Mesothelial cell of epicardium (in vitro differentiated cells): ENCODE measurements at regions not wholly inside any gene's neighbourhood (a gene's known extent, or its start where the extent isn't known, plus 50 kb on each side); places are given as distances from the start of the nearest gene placed in this dataset.
A peak's percentile ranks its signal among the peaks of the same experiment; 100 is the strongest.
"Not testable (repeated sequence)": the region's sequence is repeated elsewhere in the genome, so short reads cannot be mapped to it uniquely, and the experiment has no call there.

Source experiments
- DNase-seq, 2 experiments: peaks; one replicate each; pipeline ENCODE4 v3.0.0; 2021; ENCODE audit warnings: low spot score in 2 of 2; ENCODE audit not compliant: unreplicated experiment in 2 of 2
- H3K27ac Mint-ChIP-seq: 2 replicates; pipeline ENCODE4 v1.8.0; 2021; ENCODE audit warnings: mixed read lengths
- H3K27me3 Mint-ChIP-seq: 2 replicates; pipeline ENCODE4 v1.8.0; 2021; ENCODE audit warnings: low read depth, mixed read lengths
- H3K36me3 Mint-ChIP-seq: 2 replicates; pipeline ENCODE4 v1.8.0; 2021; ENCODE audit warnings: mixed read lengths
- H3K4me1 Mint-ChIP-seq: 2 replicates; pipeline ENCODE4 v1.8.0; 2021; ENCODE audit warnings: mixed read lengths
- H3K4me3 Mint-ChIP-seq: 2 replicates; pipeline ENCODE4 v1.8.0; 2021; ENCODE audit warnings: mild to moderate bottlenecking, moderate library complexity, mixed read lengths
- H3K9me3 Mint-ChIP-seq: 2 replicates; pipeline ENCODE4 v1.8.0; 2021; ENCODE audit warnings: mixed read lengths
- TF ChIP-seq, protein P1 (sequence below): fragments of 200-600 bp; sonication (generic); IDR thresholded peaks from one replicate; pipeline ENCODE4 v1.5.0; 2021; ENCODE audit warnings: antibody characterized with exemption; ENCODE audit not compliant: unreplicated experiment

DNA sequence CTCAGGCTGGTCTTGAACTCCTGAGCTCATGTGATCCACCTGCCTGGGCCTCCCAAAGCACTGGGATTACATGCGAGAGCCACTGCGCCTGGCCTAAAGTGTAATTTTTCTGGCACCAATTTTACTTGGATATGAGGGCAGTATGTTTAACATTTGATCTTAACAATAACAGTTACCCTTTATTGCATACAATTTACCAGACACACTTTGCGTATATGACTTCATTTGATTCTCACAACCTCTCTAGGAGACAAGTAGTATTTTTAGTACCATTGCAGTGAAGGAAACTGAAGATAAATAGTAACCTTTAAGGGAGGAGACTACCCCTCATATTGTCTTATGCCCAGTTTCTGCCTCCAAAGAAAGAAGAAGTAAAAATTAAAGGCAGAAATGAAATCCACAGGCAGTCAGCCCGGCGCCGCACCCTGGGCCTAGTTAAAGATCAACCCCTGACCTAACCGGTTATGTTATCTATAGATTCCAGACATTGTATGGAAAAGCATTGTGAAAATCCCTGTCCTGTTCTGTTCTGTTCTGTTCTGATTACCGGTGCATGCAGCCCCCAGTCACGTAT lies 54.0 kb downstream of the CYP26A1 start:
- not testable (repeated sequence) for H3K4me3 Mint-ChIP-seq, H3K36me3 Mint-ChIP-seq, H3K27me3 Mint-ChIP-seq, DNase-seq, H3K27ac Mint-ChIP-seq
- Mint-ChIP-seq H3K4me1 (peaks cover 12% of the 10 kb centered on the region), H3K9me3 (peaks cover 20% of the 10 kb centered on the region)

DNA sequence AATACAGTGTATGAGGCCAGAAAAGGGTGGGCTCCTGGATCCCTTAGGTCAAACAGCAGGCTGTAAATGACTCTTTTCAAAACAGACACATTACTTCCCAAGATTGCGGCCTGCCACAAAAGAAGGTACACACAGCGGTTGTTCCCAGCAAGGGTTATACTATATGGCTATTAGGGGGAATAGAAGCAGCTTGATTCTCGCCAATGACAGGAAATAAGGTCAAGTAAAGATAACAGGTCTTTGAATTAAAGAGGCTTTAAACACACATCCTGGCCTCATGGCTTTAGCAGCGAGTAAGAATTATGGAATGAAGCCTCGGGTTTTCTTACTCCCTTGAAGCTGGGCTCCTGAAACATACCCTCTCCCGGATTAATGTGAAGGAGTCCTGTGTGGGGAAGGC lies 58.3 kb downstream of the CYP26A1 start:
- H3K27me3 Mint-ChIP-seq: no peaks in the 10 kb centered on the region
- DNase-seq: no peak
- no peak overlapping the region for H3K4me3 Mint-ChIP-seq

DNA sequence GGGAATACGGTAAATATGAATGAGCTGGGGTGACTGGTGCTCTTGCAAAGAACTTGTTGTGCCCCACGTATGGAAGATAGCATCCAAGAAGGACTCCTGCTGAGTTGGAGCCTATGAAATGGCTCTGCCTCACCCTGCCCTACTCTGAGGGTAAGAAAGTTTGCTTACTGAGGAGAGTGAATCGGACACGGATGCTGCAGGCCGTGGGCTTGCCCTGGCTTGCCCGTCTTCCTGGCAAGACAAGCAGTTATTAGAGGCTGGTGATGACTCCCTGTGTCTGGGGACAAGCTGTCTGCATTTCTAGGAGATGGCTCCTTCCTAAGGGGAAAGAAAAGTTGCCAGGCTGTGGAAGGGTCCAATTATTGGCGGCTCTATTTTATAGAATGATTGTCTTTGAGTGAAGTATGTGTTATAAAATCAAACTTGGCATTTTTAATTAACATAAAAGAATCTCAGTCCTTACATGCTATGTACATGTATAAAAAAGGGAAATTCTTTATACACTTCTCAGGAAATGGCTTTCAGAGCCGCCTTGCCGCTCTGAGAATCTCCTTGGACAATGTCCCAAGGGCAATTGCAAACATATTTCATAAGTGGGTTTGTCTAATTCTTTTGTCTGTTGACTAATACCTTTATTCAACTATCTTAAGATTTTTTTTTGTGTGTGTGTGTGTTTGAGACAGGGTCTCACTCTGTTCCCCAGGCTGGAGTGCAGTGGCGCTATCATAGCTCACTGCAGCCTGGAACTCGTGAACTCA lies 64.6 kb downstream of the CYP26A1 start:
- no peak for DNase-seq
- H3K4me1 Mint-ChIP-seq: peaks cover 9% of the 10 kb centered on the region
- H3K27ac Mint-ChIP-seq: peak overlapping the region; percentile 23
- TF ChIP-seq, protein P1, sequence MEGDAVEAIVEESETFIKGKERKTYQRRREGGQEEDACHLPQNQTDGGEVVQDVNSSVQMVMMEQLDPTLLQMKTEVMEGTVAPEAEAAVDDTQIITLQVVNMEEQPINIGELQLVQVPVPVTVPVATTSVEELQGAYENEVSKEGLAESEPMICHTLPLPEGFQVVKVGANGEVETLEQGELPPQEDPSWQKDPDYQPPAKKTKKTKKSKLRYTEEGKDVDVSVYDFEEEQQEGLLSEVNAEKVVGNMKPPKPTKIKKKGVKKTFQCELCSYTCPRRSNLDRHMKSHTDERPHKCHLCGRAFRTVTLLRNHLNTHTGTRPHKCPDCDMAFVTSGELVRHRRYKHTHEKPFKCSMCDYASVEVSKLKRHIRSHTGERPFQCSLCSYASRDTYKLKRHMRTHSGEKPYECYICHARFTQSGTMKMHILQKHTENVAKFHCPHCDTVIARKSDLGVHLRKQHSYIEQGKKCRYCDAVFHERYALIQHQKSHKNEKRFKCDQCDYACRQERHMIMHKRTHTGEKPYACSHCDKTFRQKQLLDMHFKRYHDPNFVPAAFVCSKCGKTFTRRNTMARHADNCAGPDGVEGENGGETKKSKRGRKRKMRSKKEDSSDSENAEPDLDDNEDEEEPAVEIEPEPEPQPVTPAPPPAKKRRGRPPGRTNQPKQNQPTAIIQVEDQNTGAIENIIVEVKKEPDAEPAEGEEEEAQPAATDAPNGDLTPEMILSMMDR: no peak
- H3K36me3 Mint-ChIP-seq: no peaks in the 10 kb centered on the region
- no peak overlapping the region for H3K4me3 Mint-ChIP-seq
- no peaks in the 10 kb centered on the region for H3K9me3 Mint-ChIP-seq
- peaks cover 15% of the 10 kb centered on the region for H3K27me3 Mint-ChIP-seq

More for the DNA sequence above, 58.3 kb downstream of the CYP26A1 start:
- H3K27ac Mint-ChIP-seq: peak overlapping the region; percentile 20
- TF ChIP-seq, protein P1: no peak
- peaks cover 4% of the 10 kb centered on the region for H3K9me3 Mint-ChIP-seq
- H3K36me3 Mint-ChIP-seq: peaks cover 3% of the 10 kb centered on the region
- peaks cover 12% of the 10 kb centered on the region for H3K4me1 Mint-ChIP-seq

DNA sequence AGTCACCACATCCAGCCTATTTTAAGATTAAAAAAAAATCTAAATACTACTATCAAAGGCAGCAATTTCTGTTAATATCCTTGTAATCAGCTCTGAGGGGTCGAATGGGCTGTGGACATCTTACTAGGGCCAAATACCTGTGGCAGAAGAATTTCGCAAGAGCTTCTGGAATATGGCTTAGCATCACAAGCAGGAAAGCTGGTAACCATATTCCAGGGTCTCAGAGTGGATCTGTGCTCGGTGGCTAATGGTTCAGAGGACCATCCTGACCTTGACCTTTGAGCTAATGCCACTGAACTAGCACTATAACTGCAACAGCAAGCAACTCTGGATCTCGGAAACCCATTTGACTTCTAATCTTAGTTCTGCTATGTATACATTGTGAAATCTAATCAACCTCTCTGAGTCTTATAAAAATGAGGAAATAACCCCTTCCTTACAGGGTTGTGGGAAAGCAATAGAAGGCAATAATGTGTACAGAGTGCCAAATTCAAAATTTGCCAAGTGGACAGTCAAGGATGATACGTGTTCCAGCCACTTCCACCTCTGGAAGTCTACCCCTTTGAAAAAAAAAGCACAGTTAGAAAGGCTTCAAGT lies 65.5 kb downstream of the CYP26A1 start:
- TF ChIP-seq, protein P1: no peak
- H3K4me3 Mint-ChIP-seq: no peak overlapping the region
- H3K36me3 Mint-ChIP-seq: no peaks in the 10 kb centered on the region
- no peak overlapping the region for H3K27ac Mint-ChIP-seq
- H3K27me3 Mint-ChIP-seq: peaks cover 24% of the 10 kb centered on the region
- H3K9me3 Mint-ChIP-seq: no peaks in the 10 kb centered on the region
- H3K4me1 Mint-ChIP-seq: peaks cover 9% of the 10 kb centered on the region
- no peak for DNase-seq

DNA sequence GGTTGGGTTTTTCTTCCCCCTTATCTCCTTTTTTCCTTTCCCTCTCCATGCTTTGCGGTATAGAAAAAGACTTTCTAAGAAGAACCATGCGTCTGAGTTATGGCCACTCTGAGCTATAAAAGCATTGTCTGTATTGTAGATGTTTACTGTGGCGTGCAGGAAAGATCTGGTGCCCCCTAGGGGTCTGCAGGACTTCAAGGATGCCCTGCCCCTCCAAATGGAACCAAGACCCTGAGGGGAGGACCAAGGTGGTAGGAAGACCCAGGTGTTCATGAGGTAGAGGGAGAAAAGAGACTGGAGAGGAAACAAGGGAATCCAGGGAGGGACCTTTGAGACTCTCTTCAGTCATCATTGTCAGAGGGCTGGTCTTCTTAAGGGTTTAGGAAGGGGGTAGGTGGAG lies 68.8 kb downstream of the CYP26A1 start:
- Mint-ChIP-seq H3K27ac (no peak overlapping the region), H3K4me1 (peaks cover 24% of the 10 kb centered on the region), H3K27me3 (peaks cover 39% of the 10 kb centered on the region), H3K36me3 (no peaks in the 10 kb centered on the region), H3K4me3 (no peak overlapping the region), H3K9me3 (no peaks in the 10 kb centered on the region)
- DNase-seq: no peak
- TF ChIP-seq, protein P1: no peak

DNA sequence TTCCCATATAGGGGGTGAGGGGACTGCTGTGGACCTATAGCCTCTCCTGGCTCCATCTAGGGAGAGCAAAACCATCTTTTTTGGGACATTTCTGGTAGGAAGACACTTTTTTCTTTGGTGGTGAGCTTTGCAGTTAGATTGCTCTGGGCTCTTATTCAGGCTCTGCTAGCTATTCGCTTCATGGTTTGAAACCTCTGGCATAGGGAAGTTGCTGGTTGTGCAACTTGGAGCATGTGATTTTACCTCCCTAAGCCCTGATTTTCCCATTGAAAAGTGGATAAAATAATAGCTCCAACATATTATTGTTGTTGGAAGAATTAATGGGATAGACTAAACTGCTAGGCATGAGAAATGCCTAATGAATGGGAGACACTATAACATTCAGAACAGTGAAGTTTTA lies 69.6 kb downstream of the CYP26A1 start:
- H3K4me1 Mint-ChIP-seq: peaks cover 24% of the 10 kb centered on the region
- no peak overlapping the region for H3K27ac Mint-ChIP-seq
- H3K9me3 Mint-ChIP-seq: no peaks in the 10 kb centered on the region
- DNase-seq: no peak
- H3K27me3 Mint-ChIP-seq: peaks cover 39% of the 10 kb centered on the region
- H3K4me3 Mint-ChIP-seq: no peak overlapping the region
- TF ChIP-seq, protein P1: no peak
- no peaks in the 10 kb centered on the region for H3K36me3 Mint-ChIP-seq
